ENCODE measurements at regions not wholly inside any gene's neighbourhood (a gene's known extent, or its start where the extent isn't known, plus 50 kb on each side); places are given as distances from the start of the nearest gene placed in this dataset.

DNA sequence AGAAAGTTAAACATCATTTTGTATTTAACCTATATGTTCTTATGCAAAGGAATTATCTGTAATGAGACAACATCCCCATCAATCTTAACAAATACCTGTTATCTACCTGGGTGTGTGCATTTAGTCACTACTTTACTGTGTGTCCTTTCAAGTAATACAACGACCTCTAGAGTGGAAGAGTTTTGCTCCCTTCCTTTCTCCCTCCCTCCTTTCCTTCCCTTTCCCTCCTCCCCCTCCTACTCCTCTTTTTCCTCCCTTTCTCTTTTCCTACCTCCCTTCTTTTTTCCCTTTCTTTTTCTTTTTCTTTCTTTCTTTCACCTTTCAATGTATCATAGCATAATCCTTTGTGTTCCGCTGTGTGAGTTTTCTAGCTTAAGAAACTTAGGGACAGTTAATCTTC, 532.3 kb downstream of the SLC4A3 start:
- H4K20me1 ChIP-seq (replicated peaks; ENCODE audit: control insufficient read depth, insufficient read depth, low read length): no peaks in the 10 kb centered on the region
- no peaks in the 10 kb centered on the region for H3K9me3 ChIP-seq (replicated peaks; ENCODE audit: control insufficient read depth, insufficient read depth, low read depth, low read length)
- no peak overlapping the region for H3K27ac ChIP-seq (ENCODE audit: extremely low read depth, low read depth, low read length)
- no peak overlapping the region for H3K4me3 ChIP-seq
- H3K4me1 ChIP-seq (replicated peaks in 1 of 2; ENCODE audit: control insufficient read depth in 2 of 2, insufficient read depth in 2 of 2, low read length in 2 of 2): no peaks in the 10 kb centered on the region
- intact Hi-C loops (cut with micrococcal nuclease) (no loop called here), in situ Hi-C loops (cut with MboI) (no loop called here)
- no peak for ATAC-seq
- H3K4me2 ChIP-seq (ENCODE audit: insufficient read depth, low read length): no peak overlapping the region
- no TSS peak for BruUV-seq (replicated peaks)
- CTCF ChIA-PET (ENCODE audit: low intra/inter-chr PET ratio): no interaction called here
- no peaks in the 10 kb centered on the region for H3K9me1 ChIP-seq (ENCODE audit: control insufficient read depth, insufficient read depth, low read length)
- no peak overlapping the region for H2AFZ ChIP-seq (ENCODE audit: low read depth, low read length)
- no peaks in the 10 kb centered on the region for H3K36me3 ChIP-seq (ENCODE audit: control insufficient read depth, insufficient read depth, low read length)
- H3K9ac ChIP-seq (ENCODE audit: insufficient read depth in 1 of 2, low read depth in 2 of 2, low read length in 2 of 2): no peak overlapping the region
- POLR2A ChIA-PET: no interaction called here
- no peaks in the 10 kb centered on the region for H3K79me2 ChIP-seq (ENCODE audit: control insufficient read depth, insufficient read depth, low read length)
- no peak for FAIRE-seq
- TF ChIP-seq TCFL5 (CRISPR knock-in tag; conservative IDR thresholded peaks at IDR 0.05) (no peak), HDAC2 (IDR thresholded peaks at IDR 0.05) (no peak), MIER1 (IDR thresholded peaks at IDR 0.05; ENCODE audit: low read depth) (no peak), SRSF1 (IDR thresholded peaks at IDR 0.05; ENCODE audit: low read depth, low read length) (no peak), GATAD2B (IDR thresholded peaks at IDR 0.05; ENCODE audit: borderline replicate concordance) (no peak), ZC3H4 (CRISPR knock-in tag; IDR thresholded peaks at IDR 0.05; ENCODE audit: borderline replicate concordance) (no peak), CAMTA2 (CRISPR knock-in tag; conservative IDR thresholded peaks at IDR 0.05) (no peak), DEAF1 (CRISPR knock-in tag; IDR thresholded peaks at IDR 0.05) (no peak), ZFP30 (CRISPR knock-in tag; IDR thresholded peaks at IDR 0.05; ENCODE audit: borderline replicate concordance) (no peak), KLF1 (tag; IDR thresholded peaks at IDR 0.05) (no peak), SPI1 (IDR thresholded peaks at IDR 0.05; ENCODE audit: borderline replicate concordance, low read depth, low read length) (no peak), BRD4 (IDR thresholded peaks at IDR 0.05) (no peak), POLR2AphosphoS5 (IDR thresholded peaks at IDR 0.05; ENCODE audit: control insufficient read depth, insufficient read depth, low read depth, low read length) (no peak), ZBTB8A (IDR thresholded peaks at IDR 0.05; ENCODE audit: partially characterized antibody) (no peak)
- TF ChIP-seq, protein P1, sequence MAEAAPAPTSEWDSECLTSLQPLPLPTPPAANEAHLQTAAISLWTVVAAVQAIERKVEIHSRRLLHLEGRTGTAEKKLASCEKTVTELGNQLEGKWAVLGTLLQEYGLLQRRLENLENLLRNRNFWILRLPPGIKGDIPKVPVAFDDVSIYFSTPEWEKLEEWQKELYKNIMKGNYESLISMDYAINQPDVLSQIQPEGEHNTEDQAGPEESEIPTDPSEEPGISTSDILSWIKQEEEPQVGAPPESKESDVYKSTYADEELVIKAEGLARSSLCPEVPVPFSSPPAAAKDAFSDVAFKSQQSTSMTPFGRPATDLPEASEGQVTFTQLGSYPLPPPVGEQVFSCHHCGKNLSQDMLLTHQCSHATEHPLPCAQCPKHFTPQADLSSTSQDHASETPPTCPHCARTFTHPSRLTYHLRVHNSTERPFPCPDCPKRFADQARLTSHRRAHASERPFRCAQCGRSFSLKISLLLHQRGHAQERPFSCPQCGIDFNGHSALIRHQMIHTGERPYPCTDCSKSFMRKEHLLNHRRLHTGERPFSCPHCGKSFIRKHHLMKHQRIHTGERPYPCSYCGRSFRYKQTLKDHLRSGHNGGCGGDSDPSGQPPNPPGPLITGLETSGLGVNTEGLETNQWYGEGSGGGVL (CRISPR knock-in tag; IDR thresholded peaks at IDR 0.05): no peak
- TF ChIP-seq, protein P2, sequence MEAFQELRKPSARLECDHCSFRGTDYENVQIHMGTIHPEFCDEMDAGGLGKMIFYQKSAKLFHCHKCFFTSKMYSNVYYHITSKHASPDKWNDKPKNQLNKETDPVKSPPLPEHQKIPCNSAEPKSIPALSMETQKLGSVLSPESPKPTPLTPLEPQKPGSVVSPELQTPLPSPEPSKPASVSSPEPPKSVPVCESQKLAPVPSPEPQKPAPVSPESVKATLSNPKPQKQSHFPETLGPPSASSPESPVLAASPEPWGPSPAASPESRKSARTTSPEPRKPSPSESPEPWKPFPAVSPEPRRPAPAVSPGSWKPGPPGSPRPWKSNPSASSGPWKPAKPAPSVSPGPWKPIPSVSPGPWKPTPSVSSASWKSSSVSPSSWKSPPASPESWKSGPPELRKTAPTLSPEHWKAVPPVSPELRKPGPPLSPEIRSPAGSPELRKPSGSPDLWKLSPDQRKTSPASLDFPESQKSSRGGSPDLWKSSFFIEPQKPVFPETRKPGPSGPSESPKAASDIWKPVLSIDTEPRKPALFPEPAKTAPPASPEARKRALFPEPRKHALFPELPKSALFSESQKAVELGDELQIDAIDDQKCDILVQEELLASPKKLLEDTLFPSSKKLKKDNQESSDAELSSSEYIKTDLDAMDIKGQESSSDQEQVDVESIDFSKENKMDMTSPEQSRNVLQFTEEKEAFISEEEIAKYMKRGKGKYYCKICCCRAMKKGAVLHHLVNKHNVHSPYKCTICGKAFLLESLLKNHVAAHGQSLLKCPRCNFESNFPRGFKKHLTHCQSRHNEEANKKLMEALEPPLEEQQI (IDR thresholded peaks at IDR 0.05): no peak
- H3K27me3 ChIP-seq (ENCODE audit: control insufficient read depth in 2 of 2, insufficient read depth in 2 of 2, low read length in 2 of 2): no peaks in the 10 kb centered on the region
- no peak for DNase-seq (ENCODE audit: extremely low read depth in 1 of 4, low spot score in 3 of 4)
- WGBS (ENCODE audit: insufficient coverage, low coverage, missing lambda C conversion rate): 0% methylated on average over 2 of the region's 2 CpGs

All from K562 (cell line).